NOMO-1 (cell line): ENCODE measurements at regions not wholly inside any gene's neighbourhood (a gene's known extent, or its start where the extent isn't known, plus 50 kb on each side); places are given as distances from the start of the nearest gene placed in this dataset.

Experiments used
- DNase-seq, 2 experiments: peaks; one replicate each; lab custom pipeline; 2025; ENCODE audit not compliant: unreplicated experiment in 2 of 2; lab: John Stamatoyannopoulos, UW

GRCh38 chr12:11446372-11446771, 51.0 kb upstream of the PRB2 start:
- DNase-seq, result no peak

GRCh38 chr12:11457996-11458645, 62.8 kb upstream of the PRB2 start:
- DNase-seq, result no peak

DNA sequence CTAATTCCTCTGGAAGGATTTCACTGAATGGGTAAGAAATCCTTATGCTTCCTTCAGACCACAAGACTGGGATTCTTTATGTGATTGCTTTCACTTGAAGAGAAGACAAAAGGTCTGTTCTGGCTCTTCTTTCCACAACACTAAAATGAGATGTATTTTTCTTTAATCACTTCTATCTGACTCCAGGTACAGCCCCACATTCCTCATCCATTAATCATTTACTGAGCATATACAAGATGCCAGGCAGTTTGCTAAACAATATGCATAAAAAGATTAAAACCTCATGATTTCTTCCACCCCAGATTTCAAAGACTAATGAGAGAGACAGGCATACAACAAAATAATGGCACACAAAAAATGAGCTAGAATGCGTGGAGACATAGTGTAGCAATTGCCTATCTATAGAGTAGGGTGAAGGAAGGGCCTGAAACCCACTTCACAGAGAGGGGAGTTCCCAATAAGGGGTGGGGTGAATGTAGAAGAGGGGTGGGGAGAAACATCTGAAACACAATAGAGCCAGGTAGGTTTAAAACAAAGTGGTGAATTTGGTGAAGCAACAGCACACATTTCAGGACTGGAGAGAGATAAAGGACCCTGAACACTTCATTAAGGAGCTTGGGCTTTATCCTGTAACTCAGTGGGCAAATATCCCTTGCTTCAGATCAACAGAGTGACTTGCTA, 65.1 kb upstream of the PRB2 start:
- DNase-seq, result no peak

DNA sequence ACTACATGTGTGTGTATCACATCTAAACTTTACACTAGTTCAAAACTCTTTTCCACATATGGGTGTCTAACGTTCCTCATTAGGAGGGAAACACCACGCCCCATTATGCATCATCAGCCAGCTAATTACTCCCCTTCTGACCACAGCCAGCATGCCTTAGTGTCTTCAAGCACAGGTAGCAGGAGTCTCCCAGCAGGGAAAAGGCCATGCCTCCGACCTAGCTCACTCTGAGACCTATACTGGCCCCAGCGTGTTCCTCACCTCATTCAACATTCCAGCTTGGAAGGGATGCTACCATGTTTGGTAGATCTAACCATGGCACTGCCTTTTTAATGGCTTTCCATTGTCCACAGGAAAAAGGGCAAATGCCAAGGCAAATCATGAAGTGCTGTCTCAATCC, 66.1 kb upstream of the PRB2 start:
- no peak for DNase-seq

- no peak for DNase-seq
Measured at GRCh38 chr12:11477110-11477509, 81.7 kb upstream of the PRB2 start.

DNA sequence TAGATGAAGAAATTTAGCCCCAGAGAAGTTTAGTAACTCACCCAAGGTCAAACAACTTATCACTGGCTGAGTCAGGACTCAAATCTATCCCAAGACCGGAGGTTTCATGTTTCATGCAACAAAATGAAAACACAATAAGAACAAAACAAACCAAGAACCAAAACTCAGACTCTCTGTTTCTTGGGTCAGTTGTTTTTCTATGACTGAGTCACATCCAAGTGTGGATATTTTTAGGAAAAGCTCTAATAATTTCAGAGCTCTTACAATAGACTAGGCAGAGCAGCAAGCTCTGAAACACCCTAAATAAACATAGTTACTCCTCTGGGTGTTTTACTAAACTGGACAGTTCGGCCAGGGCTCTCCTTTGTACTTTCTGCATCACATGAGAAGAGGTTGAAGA, 87.6 kb upstream of the PRB2 start:
- DNase-seq, result no peak

- peak; percentile 75 to 78 for DNase-seq
Measured at GRCh38 chr12:11486623-11487444, 91.5 kb upstream of the PRB2 start.

- DNase-seq, result no peak
Measured at GRCh38 chr12:11496157-11496851, 100.9 kb upstream of the PRB2 start.

DNA sequence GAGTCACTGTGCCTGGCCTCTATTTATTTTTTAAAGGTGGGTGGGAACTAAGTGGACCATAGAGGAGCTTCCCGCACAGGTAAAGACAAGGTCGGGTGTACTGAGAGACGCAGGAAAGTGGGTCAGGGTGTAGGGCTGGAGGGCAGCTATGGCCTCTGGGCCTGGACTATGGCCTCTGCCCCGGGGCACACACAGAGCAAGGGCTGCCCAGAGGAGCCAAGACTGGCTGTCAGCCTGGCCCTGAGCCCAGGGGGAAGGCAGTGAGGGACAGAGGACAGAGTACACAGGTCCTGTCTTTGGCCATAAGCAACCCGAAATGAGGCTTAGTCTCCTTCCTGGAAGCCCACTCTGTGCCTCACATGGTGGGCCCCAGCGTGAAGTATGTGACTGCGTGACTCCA, 102.1 kb upstream of the PRB2 start:
- no peak for DNase-seq

DNA sequence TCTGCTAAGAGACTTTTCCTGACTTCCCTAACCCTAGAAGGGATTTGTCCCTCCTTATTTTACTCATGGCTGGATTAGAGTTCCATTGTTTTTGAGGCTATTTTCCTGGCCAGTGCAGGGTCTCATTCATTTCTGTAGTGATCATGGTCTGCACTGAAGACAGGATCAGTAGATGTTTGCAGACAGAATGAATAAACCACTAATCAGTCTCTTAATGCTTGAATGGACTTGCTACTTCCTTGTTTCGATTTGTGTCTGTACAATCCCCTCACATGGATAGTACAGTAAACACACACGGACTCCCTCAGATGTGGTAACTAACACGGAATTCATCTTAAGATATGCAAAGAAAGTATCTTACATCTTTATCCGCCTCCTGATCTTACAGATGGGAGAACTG, 102.6 kb upstream of the PRB2 start:
- no peak for DNase-seq

DNA sequence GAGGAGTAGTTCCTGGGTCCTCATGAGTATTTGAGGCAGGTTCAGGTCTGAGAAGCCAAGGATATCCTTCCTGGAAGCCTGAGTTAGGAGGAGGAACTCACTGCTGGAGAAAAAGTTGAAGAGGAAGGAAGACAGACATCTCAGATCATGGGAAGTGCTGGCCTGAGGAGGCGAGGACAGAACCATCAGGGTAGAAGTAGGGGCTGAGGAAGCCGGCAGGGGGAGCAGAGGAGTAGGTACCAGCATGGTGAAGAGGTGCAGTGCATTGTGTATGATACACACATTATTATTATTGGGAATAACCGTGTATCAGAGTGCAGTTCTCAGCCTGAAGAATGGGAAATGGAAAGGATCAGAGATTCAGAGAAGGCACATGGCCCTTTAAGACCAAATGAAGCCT, 103.2 kb upstream of the PRB2 start:
- DNase-seq, result peak in 1 of 2 experiments; percentile 10

DNA sequence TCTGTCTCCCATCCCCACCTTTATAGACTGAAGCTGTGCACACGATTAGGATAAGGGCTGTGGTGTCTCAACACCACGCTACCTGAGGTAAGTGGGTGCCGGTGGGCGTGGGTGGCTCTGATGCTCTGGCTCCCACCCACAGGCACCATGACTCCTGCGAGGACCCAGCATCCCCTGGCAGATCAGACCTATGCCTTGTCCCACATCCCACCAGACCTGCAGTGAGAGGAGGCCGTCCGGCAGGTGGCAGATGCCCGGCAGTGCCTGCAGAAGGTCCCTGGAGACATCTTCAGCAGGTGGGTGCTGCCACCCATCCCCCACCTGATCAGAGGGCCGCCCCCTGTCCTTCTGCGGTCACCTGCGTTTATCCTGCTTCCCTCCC, 104.4 kb upstream of the PRB2 start:
- no peak for DNase-seq

- DNase-seq, result peak; percentile 45 to 59
Measured at GRCh38 chr12:11500188-11500860, 105.0 kb upstream of the PRB2 start.

DNA sequence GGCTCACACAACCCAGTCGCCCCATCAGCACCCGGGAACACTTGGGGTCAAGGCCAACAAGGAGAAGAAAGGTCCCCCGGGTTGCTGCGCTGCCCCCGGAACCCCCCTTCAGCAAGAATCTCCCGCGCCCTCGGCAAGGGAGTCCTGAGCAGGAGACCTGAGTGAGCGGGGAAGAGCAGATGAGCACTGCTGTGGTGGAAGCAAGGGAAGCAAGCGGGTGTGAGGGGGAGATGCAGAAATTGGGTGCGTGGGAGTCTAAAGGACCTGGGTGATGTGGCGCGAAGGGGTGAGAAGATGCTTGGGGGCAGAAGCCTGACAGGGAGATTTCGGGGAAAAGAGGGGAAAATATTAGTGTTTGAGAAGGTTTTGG, 105.5 kb upstream of the PRB2 start:
- DNase-seq, result no peak

GRCh38 chr12:11508699-11509098, 113.3 kb upstream of the PRB2 start:
- no peak for DNase-seq

DNA sequence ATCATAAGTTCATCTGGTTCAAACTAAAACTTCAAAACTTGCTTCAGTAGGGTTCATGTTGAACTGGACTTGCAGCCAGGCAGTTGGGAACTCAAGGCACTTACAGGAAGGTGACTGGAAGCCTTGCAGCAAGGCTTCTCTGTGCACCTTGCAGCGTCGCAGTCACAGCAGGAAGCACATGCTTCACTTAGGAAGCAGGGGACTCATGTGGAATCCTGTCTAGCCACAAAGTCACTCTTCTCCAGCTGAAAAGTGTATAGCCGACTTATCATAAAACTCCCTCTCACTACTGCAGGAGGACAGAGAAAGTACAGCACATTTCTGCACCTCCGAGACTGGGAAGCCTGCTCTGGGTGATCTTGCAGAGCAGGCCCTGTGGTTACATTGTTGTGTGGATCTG, 114.0 kb upstream of the PRB2 start:
- no peak for DNase-seq

- DNase-seq, result no peak
Measured at GRCh38 chr12:11510671-11511070, 115.3 kb upstream of the PRB2 start.

DNA sequence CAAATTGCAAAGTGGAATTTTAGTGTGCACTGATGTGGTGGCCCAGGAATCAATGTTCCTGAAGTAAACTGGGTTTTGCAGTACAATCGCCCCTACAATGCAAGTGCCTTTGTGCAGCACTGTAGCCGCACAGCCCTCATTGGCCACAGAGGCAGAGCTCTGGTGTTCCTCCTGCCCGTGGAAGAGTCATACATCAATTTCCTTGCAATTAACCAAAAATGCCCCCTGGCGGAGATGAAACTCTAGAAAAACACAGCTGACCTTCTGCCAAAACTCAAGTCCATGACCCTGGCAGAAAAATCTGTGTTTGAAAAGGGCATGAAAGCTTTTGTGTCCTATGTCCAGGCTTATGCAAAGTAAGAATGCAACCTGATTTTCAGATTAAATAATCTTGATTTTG, 117.9 kb upstream of the PRB2 start:
- peak in 1 of 2 experiments; percentile 9 for DNase-seq

GRCh38 chr12:11517080-11517479, 121.7 kb upstream of the PRB2 start:
- DNase-seq, result no peak

GRCh38 chr12:11524446-11524845, 125.0 kb upstream of the ETV6 start:
- no peak for DNase-seq

DNA sequence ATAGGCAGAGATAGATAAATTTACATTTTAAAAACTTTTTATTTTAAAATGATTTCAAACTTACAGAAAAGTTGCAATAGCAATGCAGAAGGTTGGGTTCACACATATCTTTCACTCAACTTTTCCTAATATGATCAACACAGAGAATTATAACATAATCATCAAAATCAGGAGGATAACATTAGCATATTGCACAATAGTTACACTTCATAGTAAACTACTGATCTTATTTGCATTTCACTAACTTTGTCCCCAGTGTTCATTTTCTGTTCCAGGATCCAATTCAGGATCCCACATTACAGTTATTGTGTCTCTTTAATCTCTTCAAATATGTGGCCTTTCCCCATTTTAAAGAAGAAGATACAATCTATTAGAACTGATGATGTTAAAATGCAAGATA, 115.4 kb upstream of the ETV6 start:
- DNase-seq, result no peak
